Transverse colon (tissue), 4 donors: ENCODE measurements at regions not wholly inside any gene's neighbourhood (a gene's known extent, or its start where the extent isn't known, plus 50 kb on each side); places are given as distances from the start of the nearest gene placed in this dataset.
"Not testable (repeated sequence)": the region's sequence is repeated elsewhere in the genome, so short reads cannot be mapped to it uniquely, and the experiment has no call there.

Experiments
- CTCF ChIP-seq, 5 experiments: fragments of 200-600 bp in 3 of 5; fragments of 450-650 bp in 2 of 5; sonication (generic) in 3 of 5; IDR thresholded peaks; 1 replicate in 2 of 5; 2 replicates in 3 of 5; pipeline ENCODE4 v1.5.1; 2016 to 2017; ENCODE audit warnings: antibody characterized with exemption in 5 of 5, inconsistent platforms in 3 of 5, mild to moderate bottlenecking in 2 of 5, moderate library complexity in 1 of 5
- EP300 ChIP-seq: sonication (generic); formaldehyde crosslinking; IDR thresholded peaks from one replicate; pipeline ENCODE4 v1.6.1; 2017; ENCODE audit warnings: antibody characterized with exemption, low read depth
- POLR2A ChIP-seq: fragments of 450-650 bp; IDR thresholded peaks from one replicate; pipeline ENCODE4 v1.6.1; 2016; ENCODE audit warnings: antibody characterized with exemption, mild to moderate bottlenecking, moderate library complexity
- POLR2AphosphoS5 ChIP-seq, 3 donors: sonication (generic); formaldehyde crosslinking; IDR thresholded peaks; one replicate each; pipeline ENCODE4 v1.6.1; 2016; ENCODE audit warnings: antibody characterized with exemption in 3 of 3

DNA sequence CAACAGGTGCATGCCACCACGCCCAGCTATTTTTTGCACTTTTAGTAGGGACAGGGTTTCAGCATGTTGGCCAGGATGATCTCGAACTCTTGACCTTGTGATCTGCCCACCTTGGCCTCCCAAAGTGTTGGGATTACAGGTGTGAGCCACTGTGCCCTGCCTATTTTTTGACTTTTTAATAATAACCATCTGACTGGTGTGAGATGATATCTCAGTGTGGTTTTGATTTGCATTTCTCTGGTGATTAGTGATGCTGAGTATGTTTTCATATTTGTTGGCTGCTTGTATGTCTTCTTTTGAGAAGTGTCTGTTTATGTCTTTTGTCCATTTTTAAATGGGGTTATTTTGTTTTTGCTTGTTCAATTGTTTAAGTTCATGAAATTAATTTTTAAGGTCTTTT is 63.7 kb downstream of the HLX start:
- TF ChIP-seq POLR2AphosphoS5 (IDR thresholded peaks at IDR 0.05); CTCF (IDR thresholded peaks at IDR 0.05); POLR2A; EP300: not testable (repeated sequence)
